ENCODE measurements at regions not wholly inside any gene's neighbourhood (a gene's known extent, or its start where the extent isn't known, plus 50 kb on each side); places are given as distances from the start of the nearest gene placed in this dataset.
"Not testable (repeated sequence)": the region's sequence is repeated elsewhere in the genome, so short reads cannot be mapped to it uniquely, and the experiment has no call there.

GRCh38 chr14:106776395-106776983 lies 1250.1 kb downstream of the TMEM121 start:
- DNase-seq (ENCODE audit: low read depth in 4 of 4, low spot score in 3 of 4): no peak

- DNase-seq (ENCODE audit: low read depth in 4 of 4, low spot score in 3 of 4): no peak
Observed at GRCh38 chr14:106778986-106779385, 1252.6 kb downstream of the TMEM121 start.

- no peak for DNase-seq (ENCODE audit: low read depth in 4 of 4, low spot score in 3 of 4)
Observed at GRCh38 chr14:106786697-106787096, 1260.3 kb downstream of the TMEM121 start.

- no peak for DNase-seq (ENCODE audit: low read depth in 4 of 4, low spot score in 3 of 4)
Observed at GRCh38 chr14:106787626-106788025, 1261.2 kb downstream of the TMEM121 start.

GRCh38 chr14:106788534-106788933 lies 1262.2 kb downstream of the TMEM121 start:
- no peak for DNase-seq (ENCODE audit: low read depth in 4 of 4, low spot score in 3 of 4)

GRCh38 chr14:106789318-106789717 lies 1262.9 kb downstream of the TMEM121 start:
- no peak for DNase-seq (ENCODE audit: low read depth in 4 of 4, low spot score in 3 of 4)

- DNase-seq (ENCODE audit: low read depth in 4 of 4, low spot score in 3 of 4): no peak
Observed at GRCh38 chr14:106790189-106791036, 1264.0 kb downstream of the TMEM121 start.

GRCh38 chr14:106792543-106792942 lies 1266.2 kb downstream of the TMEM121 start:
- no peak for DNase-seq (ENCODE audit: low read depth in 4 of 4, low spot score in 3 of 4)

- DNase-seq (ENCODE audit: low read depth in 4 of 4, low spot score in 3 of 4): not testable (repeated sequence)
Observed at GRCh38 chr14:106798166-106798565, 1271.8 kb downstream of the TMEM121 start.

GRCh38 chr14:106802413-106803364 lies 1276.3 kb downstream of the TMEM121 start:
- no peak for DNase-seq (ENCODE audit: low read depth in 4 of 4, low spot score in 3 of 4)

GRCh38 chr14:106803379-106803778 lies 1277.0 kb downstream of the TMEM121 start:
- no peak for DNase-seq (ENCODE audit: low read depth in 4 of 4, low spot score in 3 of 4)

GRCh38 chr14:106807493-106807892 lies 1281.1 kb downstream of the TMEM121 start:
- DNase-seq (ENCODE audit: low read depth in 4 of 4, low spot score in 3 of 4): no peak

- DNase-seq (ENCODE audit: low read depth in 4 of 4, low spot score in 3 of 4): no peak
Observed at GRCh38 chr14:106808458-106808857, 1282.1 kb downstream of the TMEM121 start.

- DNase-seq (ENCODE audit: low read depth in 4 of 4, low spot score in 3 of 4): no peak
Observed at GRCh38 chr14:106808907-106809306, 1282.5 kb downstream of the TMEM121 start.

- no peak for DNase-seq (ENCODE audit: low read depth in 4 of 4, low spot score in 3 of 4)
Observed at GRCh38 chr14:106809615-106810014, 1283.2 kb downstream of the TMEM121 start.

GRCh38 chr14:106810168-106810567 lies 1283.8 kb downstream of the TMEM121 start:
- not testable (repeated sequence) for DNase-seq (ENCODE audit: low read depth in 4 of 4, low spot score in 3 of 4)

GRCh38 chr14:106811162-106811561 lies 1284.8 kb downstream of the TMEM121 start:
- DNase-seq (ENCODE audit: low read depth in 4 of 4, low spot score in 3 of 4): no peak

- no peak for DNase-seq (ENCODE audit: low read depth in 4 of 4, low spot score in 3 of 4)
Observed at GRCh38 chr14:106812788-106813476, 1286.5 kb downstream of the TMEM121 start.

- DNase-seq (ENCODE audit: low read depth in 4 of 4, low spot score in 3 of 4): no peak
Observed at GRCh38 chr14:106813477-106813823, 1287.1 kb downstream of the TMEM121 start.

GRCh38 chr14:106820119-106820518 lies 1293.7 kb downstream of the TMEM121 start:
- no peak for DNase-seq (ENCODE audit: low read depth in 4 of 4, low spot score in 3 of 4)

GRCh38 chr14:106821119-106821518 lies 1294.7 kb downstream of the TMEM121 start:
- no peak for DNase-seq (ENCODE audit: low read depth in 4 of 4, low spot score in 3 of 4)
